IPS-NIHi11 (cell line): ENCODE measurements at regions not wholly inside any gene's neighbourhood (a gene's known extent, or its start where the extent isn't known, plus 50 kb on each side); places are given as distances from the start of the nearest gene placed in this dataset.

ENCODE experiments used
- DNase-seq: peaks from one replicate; pipeline ENCODE4 v3.0.0; 2012; ENCODE audit warnings: mixed read lengths, low spot score

DNA sequence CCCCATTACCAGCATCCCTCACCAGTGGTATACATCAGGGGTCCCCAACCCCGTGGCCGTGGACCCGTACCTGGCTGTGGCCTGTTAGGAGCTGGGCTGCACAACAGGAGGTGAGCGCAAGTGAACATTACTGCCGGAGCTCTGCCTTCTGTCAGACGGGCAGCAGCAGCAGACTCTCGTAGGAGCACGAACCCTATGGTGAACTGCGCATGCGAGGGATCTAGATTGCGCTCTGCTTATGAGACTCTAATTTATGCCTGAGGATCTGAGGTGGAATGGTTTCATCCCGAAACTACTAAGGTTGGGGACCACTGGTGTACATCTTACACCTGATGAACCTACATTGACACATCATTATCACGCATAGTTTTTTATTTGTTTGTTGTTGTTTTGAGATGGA, 52.8 kb upstream of the DHX15 start:
- DNase-seq: no peak

DNA sequence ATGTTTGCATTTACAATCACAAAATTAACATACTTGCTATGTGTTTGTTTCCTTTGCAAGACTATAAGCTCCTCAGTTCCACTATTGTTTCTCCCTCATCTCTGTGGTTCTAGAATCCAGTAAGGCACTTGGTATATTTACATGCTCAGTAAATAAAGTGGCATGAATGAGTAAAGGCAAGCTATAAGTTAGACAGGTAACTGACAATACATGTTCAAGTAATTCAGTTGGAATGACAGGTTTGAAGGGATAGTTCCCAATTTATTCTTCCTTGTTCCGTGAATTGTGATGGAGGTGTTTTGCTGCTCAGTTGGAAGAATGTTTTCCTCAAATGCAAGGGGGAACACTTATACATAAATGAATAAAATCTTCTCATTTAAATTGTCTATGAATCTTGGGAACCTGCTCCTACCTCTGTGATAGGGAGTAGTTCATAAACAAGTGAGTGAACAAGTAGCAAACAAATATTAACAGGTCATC, 54.1 kb upstream of the DHX15 start:
- DNase-seq: no peak

DNA sequence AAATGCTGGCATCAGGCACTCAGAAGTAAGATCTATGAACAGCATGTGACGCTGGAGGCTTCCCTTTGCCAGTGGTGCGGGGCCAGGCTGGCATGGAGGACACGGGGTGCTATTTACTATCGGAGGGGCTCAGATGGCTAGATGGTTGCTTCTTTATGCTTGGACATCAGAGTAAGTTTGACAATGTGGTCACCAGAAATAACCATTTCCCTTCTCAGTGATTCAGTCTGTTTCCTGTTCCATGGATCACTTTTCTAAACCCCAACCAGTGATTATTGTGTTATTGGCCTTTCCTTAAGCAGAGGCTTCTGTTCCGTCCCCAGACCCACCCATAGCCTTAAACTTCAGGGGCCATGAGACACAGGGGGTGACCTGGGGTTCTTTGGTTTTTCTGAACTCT, 55.4 kb upstream of the DHX15 start:
- no peak for DNase-seq

DNA sequence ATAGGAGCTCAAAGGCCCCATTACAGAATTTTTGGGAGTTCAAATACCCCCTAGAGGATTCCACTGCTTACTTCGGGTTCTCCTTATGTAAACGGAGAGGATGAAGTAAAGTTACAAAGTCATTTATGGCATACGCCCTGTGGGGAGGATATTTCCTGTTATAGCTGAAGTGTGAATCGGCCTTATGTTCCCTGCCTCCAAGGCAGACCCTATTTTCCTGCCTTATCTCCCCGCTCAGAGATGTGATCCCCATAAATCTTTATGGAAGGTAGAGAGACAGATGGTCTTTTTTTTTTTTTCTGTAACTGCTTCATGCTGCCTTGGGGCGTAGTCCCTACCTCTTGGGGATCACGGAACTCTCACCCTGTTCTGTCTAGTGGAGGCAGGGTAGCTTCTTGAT, 56.0 kb upstream of the DHX15 start:
- no peak for DNase-seq

DNA sequence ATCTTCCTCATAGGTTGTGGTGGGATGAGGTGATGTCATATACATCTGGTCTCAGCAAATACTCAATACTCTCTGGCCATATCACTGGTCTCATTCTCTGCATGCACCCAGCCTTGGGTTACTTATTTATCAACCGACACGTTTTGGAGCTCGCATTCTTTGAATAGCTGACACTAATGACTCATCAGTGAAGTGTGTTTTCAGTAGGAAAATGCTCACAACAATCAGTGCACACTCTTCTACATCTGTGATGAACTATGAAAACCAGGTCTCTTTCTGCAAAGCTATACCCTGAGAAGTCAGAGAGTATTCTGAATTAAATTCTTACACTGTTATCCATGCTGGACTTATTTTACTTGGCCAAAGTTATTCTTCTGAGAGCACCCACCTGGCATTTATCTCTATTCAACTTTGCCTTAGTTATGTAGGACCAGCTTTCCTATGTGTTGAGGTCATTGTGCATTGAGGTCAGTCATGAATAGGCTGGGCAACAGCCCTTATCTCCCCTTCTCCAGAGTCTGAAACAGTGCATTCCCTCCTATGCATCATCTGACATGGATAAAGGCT, 58.7 kb upstream of the DHX15 start:
- DNase-seq: no peak

DNA sequence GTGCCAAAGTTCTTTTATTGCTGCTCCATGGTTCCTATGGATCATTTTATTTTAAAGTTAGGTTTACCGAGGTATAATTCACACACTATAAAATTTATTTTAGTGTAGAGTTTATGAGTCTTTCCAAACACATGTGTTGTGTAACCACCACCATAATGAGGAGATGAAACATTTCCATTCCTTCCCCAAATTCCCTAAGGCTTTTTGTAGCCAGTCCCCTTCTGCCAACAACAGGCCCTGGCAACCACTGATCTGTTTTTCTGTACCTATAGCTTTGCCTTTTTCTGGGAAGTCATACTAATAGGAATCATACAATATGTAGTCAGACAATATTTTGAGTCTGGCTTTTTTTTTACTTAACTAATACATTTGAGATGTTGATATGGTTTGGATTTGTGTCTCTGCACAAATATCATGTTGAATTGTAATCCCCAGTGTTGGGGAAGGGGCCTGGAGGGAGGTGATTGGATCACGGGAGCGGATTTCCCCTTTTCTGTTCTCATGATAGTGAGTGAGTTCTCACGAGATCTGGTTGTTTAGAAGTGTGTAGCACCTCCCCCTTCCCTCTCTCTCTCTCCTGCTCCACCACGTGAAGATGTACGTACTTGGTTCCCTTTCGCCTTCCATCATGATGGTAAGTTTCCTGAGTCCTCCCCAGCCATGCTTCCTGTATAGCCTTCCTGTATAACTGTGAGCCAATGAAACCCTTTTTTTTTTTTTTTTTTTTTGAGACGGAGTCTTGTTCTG, 59.6 kb upstream of the DHX15 start:
- DNase-seq: no peak

DNA sequence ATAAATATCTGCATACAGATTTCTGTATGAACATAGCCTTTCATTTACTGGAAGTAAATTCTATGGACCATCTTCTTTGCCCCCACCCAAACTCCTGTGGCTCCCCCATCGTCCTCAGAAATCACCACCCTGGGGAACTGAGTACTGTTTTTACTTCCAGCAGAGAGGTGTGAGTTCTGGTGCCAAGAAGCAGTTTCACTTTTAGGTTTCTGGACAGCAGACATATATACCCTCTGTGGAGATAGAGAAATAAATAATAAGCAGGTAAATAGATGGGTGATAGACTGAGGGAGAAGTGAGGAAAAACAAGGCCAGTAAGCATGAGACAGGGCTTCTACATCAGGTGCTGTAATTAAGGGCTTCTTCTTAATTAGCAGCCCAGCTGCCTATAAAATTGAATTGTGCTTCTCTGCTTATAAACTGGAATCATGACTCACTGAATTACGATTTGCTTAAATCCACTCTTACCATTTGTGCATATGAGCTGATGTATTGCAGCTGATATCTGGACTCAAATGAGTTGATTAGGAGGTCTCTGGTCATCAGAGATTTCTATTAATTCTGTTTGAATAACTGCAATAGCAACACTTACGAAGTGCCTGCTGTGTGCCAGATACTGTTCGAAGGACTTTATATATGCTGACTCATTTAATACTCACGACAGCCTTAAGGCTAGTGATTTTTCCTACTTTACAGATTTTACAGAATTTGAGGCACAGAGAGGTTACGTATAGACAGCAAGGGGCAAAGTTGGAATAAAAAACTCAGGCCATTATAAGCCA, 60.8 kb upstream of the DHX15 start:
- no peak for DNase-seq

DNA sequence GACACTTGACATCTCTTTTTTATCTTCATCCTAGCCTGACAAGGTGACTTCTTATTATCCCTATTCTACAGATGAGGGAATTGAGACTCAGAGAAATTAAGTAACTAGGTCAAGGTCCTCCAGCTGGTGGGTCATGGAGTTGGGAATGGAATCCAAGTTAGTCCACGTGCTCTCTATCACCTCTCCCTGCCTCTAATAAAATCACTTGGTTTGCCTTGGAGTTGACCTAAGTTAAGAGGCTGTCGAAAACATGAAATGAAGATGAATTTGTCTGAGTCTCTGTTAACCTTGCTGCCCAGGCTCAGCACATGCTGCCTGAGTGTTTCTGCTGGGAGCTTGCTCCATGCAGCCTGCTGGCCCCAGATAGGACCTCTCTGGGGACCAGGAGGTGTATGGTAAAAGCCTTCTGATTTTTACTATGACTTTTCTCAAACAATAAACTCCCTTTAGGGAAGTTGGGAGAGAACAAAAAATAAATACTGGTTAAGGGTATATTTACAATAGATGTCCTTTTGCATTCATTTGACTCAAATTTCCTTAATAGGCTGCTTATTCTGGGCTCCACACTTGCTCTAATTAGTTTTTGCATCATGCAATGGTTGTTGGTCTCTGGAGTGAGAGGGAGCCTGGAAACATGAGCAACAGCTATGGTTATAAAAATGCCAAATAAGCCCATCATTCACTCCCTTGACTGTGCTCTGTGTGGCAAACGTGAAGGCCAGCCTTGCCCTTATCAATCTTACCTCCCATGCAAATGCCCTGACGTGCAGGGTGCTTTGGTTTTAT, 61.6 kb upstream of the DHX15 start:
- DNase-seq: no peak

DNA sequence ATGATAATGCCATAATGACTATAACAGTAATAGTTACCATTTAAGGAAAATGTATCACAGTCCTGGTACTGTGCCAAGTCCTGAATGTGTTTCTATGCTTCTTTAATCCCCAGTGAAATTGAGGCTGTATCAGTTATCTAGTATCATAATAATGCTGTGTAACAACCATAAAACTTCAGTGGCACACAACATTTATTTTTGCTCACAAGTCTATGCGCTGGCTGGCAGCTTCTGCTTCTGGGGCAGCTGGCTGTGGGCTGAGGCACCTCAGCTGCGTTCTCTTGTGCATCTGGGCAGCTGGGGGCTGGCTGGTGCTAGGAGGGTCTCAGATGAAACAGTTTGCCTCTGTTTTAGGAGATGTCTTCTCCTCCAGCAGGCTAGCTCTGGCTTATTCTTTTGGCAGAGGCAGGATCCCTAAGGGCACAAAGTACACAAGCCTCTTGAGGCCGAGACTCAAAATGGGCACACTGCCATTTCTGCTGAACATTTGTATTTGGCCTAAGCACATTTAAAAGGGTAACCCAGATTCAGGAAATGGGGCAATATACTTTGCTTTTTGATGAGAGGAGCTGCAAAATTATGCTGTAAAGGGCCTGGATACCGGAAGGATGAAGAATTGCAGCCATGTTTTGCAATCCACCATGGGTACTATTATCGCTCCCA, 62.6 kb upstream of the DHX15 start:
- no peak for DNase-seq

DNA sequence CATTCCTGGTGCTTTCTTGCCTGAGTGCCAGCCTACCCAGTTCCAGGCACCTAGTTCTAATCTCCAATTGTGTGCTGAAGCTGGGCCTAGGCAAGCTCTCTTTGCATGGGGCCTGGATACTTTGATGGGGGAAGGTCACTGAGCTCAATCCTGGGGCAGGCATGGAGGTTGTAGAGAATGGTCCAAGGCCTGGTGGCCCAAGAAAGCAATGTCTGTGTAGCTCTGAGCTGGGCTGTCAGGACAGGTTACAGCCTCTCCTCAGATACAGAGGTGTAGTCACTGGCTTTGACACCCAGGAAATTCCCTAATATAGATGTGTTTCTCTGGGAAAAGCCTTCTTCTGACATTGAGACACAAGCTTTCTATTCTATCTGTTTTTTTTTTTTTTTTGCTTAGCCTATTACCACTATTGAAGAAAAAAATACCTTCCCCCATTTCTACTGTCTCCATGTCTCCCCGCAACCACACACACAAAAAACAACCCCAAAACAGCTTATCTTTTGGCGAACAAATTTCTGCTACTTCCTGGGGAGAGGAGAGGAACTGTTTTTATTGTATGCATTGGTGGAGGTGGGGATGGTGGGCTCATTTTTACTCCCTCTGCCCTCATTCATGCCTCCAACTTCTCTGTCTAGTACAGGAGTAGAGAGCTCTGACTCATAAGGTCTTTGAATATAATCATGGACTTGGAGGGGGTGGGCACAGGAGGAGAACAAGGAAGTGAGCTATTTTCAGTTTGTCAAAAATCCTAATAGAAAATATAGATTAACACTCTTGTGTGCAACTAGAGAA, 66.7 kb upstream of the DHX15 start:
- no peak for DNase-seq

DNA sequence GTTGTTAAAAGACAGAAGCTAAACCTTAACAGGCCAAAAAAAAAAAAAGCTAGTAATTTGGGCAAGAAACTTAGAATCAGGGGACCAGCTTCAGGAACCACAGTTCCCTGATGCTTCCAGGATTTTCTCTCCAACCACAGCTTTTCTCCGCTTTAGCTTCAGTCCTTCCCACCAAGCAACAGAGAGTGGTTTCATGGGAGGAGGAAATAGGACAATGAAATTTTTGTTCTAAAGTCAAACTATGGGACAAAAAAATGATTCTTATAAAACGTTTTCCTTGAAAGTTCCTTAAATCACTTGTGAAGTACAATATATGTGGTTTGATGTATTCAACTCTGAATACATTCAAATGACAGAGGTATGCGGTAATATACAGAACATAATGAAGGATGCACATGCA, 71.0 kb upstream of the DHX15 start:
- no peak for DNase-seq

DNA sequence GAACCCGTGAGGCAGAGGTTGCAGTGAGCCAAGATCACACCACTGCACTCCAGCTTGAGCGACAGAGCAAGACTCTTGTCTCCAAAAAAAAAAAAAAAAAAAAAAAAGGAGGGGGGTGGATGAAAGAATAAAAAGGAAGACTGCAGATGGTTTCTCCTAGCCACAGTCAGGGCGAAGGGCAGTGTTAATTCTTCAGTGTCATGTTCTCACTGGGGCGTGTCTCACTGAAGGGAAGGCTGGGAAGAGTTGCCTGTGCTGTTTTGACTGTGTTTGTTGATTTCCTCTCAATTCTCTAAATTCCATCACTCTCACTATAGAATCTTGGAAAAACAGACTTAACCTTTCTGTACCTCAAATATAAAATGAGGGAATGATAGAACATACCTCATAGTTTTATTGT, 71.6 kb upstream of the DHX15 start:
- DNase-seq: peak; percentile 40

DNA sequence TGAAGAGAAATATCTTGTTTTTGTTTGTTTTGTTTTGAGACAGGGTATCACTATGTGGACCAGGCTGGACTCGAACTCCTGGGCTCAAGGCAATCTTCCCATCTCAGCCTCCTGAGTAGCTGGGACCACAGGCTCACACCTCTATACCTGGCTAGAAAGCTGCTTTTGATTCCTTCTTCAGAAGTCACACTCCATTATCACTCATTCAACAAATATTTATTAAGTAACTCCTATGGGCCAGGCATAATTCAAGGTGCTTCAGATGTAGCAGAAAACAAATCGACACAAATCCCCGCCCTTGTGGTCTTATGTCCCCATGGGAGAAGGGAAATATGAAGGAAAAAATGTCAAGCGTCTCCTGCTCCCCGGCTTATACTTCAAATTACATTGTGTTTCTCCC, 72.6 kb upstream of the DHX15 start:
- DNase-seq: no peak

DNA sequence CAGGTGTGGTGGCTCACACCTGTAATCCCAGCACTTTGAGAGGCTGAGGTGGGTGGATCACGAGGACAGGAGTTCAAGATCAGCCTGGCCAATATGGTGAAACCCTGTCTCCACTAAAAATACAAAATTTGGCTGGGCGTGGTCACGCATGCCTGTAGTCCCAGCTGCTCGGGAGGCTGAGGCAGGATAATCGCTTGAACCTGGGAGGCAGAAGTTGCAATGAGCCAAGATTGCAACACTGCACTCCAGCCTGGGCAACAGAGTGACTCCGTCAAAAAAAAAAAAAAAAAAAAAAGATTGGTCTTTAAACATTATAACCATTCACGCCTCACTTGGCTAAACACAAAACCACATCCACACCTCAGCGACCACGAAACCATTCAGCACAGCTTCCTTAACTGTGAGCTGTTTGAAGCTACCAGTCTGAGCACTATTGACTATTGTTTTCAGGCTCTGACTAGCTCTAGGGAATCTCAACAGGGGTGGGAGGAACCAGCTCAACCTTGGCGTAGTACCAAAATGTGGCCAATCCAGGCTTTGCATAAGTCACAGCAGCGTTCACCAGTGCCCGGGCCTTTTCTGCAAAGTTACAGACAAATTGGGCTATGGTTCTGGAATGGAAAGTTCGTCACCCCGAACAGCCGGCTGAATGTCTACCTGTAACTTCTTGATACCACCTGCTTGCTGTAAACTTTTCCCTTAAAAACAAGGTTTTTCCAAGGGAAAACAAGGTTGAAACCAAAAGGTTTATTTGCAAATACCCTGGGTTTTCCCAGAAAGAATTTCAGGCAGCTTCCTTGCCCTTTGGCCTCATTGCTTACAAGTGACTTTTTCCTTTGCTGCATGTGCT, 73.6 kb upstream of the DHX15 start:
- peak; percentile 63 for DNase-seq

DNA sequence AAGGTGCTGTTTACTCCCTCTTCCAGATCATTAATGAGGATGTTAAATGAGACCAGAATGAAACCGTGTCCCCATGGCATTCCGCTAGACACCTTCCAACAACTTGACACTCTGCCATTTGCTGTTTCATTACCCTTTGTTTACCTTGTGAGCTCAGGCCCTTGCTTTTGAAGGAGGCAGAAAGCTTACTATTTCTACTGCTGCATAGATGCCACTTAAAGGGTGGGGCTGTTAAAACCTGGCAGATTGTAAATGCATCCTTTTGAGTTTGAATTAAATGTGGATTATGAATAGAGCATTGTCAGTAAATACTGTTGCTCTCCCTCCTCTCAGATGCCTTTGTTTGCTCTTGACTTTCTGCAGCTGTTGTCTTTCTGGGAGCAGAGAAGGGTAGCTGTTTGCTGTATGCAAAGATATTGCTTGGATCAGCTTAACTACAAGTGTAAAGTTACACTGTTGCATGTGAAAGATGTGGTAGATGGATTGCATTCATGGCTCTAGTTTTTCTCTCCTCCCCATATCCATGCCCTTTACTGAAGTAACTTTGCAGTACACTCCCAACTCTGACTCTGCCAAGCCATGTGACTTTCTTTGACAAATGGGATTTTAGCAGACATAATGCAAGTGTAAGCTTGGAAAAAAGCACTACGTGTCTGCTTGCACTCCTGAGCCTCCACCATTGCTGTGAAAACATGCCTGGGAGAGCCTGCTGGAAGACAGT, 75.0 kb upstream of the DHX15 start:
- no peak for DNase-seq

DNA sequence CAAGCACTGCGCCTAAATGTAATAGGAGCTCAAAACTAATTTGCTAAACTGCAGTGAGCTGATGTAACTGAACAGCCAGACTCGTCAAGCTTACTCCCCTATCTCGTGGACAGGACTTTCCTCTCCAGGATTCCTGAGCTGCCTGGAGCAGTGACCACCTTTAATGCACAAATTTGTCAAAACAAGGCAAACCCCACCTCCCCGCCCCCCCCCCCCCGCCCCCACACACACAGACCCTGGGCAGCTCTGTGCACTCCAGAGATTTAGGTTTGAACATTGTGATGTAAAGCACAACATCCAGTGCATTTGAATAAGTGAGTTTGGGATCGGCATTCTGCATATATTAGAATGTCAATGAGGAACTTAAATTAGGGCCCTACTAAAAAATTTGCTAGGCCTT, 77.7 kb upstream of the DHX15 start:
- no peak for DNase-seq

DNA sequence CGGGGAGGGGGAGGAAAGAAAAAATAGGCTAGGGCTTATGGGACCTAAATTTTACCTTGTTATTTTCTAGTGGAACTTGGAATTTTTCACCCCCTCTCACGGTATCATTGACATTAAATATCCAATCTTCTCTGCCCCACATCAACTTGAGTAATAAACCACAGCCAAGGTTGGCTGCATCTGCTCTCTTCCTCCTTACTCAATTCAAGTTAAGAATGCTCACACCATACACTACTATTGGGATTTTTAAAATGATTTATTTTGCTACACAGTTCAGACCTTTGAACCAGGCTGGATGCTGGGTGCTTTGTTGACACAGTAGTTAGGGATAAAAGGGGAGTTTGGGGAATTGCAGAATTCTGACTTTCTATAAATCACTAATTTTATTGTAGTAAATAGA, 78.2 kb upstream of the DHX15 start:
- no peak for DNase-seq

DNA sequence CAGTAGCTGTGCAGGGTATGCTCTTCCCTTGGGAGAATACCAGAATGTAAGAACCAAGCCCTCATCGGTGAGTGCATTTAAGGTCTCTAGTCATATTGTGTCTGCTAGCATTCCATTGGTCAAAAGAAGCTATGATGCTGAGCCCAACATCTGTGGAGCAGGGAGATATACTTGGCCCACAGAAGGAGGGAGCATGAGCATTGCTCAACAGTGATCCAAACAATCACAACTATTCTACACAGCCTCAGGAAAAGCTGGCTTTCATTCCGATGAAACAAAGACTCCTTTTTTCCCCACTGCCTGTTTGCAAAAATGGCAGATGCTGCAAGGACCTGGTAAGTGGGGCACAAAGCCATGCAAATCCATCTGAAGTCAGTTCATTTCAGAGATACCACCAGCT, 80.6 kb upstream of the DHX15 start:
- no peak for DNase-seq

DNA sequence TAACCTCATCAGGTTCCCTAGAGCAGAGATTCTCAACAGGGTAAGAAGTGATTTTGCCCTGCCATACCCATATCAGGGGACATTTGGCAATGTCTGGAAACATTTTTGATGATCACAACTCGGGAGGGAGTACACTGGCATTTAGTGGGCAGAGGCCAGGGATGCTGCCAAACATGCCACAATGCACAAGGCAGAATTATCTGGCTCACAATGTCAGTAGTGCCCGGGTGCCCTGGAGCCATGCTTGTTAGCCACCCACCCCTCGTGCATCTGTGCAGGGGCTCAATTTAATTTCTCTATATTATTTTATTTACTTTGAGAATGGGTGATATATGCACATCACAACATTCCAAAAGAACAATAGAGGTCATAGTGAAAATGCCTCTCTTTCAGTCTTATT, 82.0 kb upstream of the DHX15 start:
- no peak for DNase-seq
